ENCODE measurements at regions not wholly inside any gene's neighbourhood (a gene's known extent, or its start where the extent isn't known, plus 50 kb on each side); places are given as distances from the start of the nearest gene placed in this dataset.

DNA sequence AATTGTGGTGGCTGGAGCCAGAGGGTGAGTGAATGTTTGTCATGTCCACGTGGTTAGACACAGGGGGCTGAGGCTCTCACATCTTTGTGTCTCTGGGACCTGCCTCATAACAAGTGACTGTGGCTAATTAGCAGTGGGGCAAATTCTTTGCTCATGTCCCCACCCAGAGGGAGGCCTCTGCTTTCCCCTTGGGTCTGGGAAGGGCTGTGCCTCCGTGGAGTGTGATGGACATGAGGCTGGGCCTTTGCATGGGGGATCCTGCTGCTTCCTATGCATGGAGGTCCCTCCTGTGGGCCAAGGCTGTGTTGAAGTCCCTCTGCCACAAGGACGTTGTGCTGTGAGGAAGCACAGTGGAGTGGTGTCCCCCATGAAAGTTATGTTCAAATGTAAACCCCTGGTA lies 327.4 kb upstream of the SHH start:
- no peak for DNase-seq (ENCODE audit: low read depth in 2 of 3, low spot score in 1 of 3)

- DNase-seq (ENCODE audit: low read depth in 2 of 3, low spot score in 1 of 3), result no peak
Observed at GRCh38 chr7:156139112-156139511, 326.8 kb upstream of the SHH start.

DNA sequence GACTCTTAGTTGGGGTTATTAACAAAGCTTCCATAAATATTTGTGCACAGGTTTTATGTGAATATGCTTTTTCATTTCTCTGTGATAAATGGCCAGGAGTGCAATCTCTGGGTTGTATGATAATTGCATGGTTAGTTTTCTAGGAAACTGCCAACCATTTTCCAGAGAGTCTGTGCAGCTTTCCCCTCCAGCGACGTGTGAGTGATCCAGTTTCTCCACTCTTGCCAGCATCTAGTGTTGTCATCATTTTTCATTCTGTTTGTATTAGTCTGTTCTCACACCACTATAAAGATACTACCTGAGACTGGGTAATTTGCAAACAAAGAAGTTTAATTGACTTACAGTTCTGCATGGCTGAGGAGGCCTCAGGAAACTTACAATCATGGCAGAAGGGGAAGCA lies 319.6 kb upstream of the SHH start:
- no peak for DNase-seq (ENCODE audit: low read depth in 2 of 3, low spot score in 1 of 3)

DNA sequence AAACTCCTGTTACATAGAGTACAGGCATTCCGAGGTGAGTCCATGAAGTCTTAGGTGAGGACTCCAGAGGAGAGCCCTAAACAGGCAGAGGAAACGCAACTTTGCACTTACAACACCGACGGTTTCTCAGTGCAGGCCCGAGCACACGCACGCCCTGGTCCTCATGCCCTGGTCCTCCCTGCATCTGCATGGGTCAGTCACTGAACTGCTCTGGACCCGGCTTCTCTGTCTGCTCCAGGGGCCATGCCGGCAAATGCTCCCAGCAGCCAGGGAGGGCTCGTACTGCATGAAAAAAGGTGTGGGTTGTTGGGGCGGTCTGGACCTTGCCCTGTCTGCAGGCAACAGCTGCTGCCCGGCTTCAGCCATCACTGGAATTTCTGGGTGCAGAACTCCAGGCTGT lies 317.3 kb upstream of the SHH start:
- no peak for DNase-seq (ENCODE audit: low read depth in 2 of 3, low spot score in 1 of 3)

- no peak for DNase-seq (ENCODE audit: low read depth in 2 of 3, low spot score in 1 of 3)
Observed at GRCh38 chr7:156128496-156128895, 316.2 kb upstream of the SHH start.

- DNase-seq (ENCODE audit: low read depth in 2 of 3, low spot score in 1 of 3), result no peak
Observed at GRCh38 chr7:156127166-156128134, 315.2 kb upstream of the SHH start.

- DNase-seq (ENCODE audit: low read depth in 2 of 3, low spot score in 1 of 3), result no peak
Observed at GRCh38 chr7:156125841-156126730, 313.8 kb upstream of the SHH start.

DNA sequence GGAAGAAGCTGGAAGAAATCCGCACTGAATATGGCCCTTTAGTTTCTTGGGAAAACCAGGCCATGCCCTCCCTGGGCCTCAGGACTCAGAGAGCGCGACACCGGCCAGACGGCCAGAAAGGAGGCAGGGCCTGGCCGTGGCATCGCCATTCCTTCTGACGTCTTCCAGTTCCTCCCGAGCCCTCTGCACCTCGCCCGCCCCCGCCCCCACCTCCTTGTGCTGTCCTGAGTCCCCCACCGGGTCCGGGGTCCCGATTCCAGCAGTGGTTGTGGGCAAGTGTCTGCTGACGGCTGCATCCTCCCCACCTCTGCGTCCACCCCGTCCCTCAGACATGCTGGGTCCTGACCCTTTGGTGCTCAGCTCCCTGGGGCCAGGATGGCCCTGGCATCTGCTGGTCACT lies 312.1 kb upstream of the SHH start:
- no peak for DNase-seq (ENCODE audit: low read depth in 2 of 3, low spot score in 1 of 3)

- no peak for DNase-seq (ENCODE audit: low read depth in 2 of 3, low spot score in 1 of 3)
Observed at GRCh38 chr7:156123362-156123761, 311.1 kb upstream of the SHH start.

DNA sequence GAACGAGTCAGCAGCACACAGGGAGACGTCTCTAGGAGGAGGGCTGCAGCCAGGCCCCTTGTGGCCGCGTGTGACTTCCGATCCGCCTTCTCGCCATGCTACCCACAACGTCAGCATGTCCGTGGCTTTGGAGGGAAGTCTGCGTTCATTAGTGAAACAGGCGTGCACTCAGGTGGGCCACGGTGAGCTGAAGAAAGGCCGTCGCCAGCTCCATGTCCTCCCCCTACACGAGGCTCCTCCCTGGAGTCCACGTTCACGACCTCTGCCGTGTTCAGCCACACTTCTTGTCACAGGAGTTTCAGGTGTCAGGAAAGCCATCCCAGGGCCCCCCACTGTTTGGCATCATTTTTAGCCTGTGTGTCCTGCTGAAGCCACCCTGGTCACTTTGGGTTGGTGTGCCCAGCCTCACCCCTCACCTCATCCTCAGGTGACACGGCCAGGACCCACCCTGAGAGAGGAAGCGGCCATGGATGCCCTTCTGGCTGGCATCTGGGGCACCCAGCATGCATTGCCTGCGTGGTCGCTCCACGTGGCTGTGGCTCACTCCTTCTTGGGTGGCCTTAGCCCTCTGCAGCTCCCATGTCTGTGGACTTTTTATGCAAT lies 310.6 kb upstream of the SHH start:
- DNase-seq (ENCODE audit: low read depth in 2 of 3, low spot score in 1 of 3), result no peak

- DNase-seq (ENCODE audit: low read depth in 2 of 3, low spot score in 1 of 3), result no peak
Observed at GRCh38 chr7:156121956-156122355, 309.7 kb upstream of the SHH start.

DNA sequence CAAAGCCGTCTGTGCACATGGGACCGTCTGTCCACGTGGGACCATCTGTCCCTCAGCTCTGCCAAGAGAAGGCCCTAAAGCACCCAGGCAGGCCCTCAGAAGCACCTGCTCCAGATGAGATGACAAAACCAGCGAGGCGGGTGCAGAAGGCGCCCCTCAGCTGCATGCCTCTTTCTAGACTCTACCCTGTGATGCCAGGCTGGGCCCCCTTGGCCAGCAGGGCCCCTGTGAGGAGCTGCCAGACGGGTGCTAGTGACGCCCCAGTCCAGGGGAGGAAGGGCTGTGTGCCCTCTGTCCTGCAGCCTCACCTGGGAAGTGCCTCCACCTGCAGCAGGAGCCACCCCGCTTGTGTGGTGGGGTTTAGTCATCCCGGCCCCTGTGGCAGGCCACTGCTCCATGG lies 309.2 kb upstream of the SHH start:
- no peak for DNase-seq (ENCODE audit: low read depth in 2 of 3, low spot score in 1 of 3)

- DNase-seq (ENCODE audit: low read depth in 2 of 3, low spot score in 1 of 3), result no peak
Observed at GRCh38 chr7:156120552-156120951, 308.3 kb upstream of the SHH start.

DNA sequence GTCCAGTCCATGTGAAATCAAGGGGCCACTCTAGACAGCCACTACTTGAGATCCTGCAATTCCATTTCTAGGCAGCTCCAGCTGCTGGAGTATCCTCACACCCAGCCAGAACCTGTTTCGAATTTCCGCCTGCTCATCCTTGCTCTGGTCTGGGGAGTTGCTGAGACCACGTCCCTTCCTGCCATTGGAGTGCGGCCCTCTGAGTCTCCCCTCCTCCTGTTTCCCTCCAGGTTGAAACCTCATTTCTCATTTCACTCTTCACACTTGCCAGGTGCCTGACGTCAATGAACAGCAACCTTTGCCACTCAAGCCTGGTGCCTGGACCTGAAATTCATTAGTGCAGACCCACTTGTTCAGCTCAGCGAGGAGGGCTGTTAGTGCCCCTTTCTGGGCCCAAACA lies 307.5 kb upstream of the SHH start:
- DNase-seq (ENCODE audit: low read depth in 2 of 3, low spot score in 1 of 3), result no peak

- no peak for DNase-seq (ENCODE audit: low read depth in 2 of 3, low spot score in 1 of 3)
Observed at GRCh38 chr7:156118248-156118645, 306.0 kb upstream of the SHH start.

- DNase-seq (ENCODE audit: low read depth in 2 of 3, low spot score in 1 of 3), result no peak
Observed at GRCh38 chr7:156117542-156118247, 305.4 kb upstream of the SHH start.

DNA sequence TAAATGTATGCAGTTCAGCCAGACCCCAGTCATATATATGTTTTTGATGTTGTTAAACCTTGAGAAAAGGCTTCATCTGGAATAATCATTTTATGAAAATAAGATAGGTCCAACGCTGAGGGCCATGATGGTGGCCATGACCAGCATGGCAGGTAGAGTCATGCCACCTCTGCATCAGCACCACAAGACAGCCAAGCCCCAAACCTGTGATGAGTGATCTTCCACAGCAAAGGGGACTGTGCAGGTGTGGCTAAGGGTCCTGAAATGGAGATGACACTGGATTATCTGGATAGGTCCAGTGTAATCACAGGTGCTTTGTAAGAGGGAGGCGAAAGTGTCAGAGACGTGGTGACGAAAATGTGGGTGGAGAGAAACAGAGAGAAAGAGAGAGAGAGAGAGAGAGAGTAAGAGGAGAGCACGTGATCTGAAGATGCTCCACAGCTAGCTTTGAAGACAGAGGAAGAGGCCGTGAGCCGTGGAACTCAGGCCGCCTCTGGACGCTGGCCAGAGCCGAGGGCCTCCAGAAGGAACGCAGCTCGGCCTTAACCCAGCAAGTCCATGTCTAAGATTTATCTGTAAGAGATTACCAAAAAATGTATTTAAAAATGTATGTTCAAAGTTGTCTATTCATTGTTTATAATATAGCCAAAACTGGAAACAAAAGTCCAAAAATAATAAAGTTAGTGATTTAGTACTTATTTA lies 304.4 kb upstream of the SHH start:
- no peak for DNase-seq (ENCODE audit: low read depth in 2 of 3, low spot score in 1 of 3)

DNA sequence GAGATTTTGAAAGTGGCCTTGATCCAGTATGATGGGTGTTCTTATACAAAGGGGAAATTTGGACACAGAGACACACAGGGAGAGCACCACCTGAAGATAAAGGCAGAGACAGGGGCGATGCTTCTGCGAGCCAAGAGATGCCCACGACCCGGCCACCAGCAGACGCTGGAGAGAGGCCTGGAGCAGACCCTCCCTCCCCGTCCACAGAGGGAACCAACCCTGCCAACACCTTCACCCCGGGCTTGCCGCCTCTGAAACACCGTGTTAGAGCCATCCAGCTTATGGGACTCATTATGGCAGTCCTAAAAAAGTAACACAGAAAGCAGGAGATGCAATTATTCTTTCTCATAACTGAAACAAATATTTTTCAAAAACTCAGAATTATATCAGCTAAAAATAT lies 303.3 kb upstream of the SHH start:
- no peak for DNase-seq (ENCODE audit: low read depth in 2 of 3, low spot score in 1 of 3)

GRCh38 chr7:156113731-156114130 lies 301.5 kb upstream of the SHH start:
- DNase-seq (ENCODE audit: low read depth in 2 of 3, low spot score in 1 of 3), result no peak

DNA sequence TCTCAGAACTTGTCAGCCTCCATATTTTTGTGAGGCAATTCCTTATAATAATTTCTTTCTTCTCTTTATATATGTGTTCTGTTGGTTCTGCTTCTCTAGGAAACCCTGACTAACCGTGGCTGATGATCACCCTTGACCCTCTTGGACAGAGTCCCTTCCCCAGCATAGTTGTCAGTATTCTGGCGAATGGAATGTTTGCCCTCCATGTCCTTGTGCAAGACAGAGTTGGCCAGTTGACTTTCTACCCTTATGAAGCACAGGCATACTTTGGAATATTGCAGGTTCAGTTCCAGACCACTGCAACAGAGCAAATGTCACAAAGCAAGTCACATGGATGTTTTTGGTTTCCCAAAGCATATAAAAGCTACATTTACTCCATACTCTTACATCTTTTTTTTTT lies 297.7 kb upstream of the SHH start:
- no peak for DNase-seq (ENCODE audit: low read depth in 2 of 3, low spot score in 1 of 3)
